Pancreas (tissue), 10 donors: ENCODE measurements at regions not wholly inside any gene's neighbourhood (a gene's known extent, or its start where the extent isn't known, plus 50 kb on each side); places are given as distances from the start of the nearest gene placed in this dataset.

Experiments used
- ATAC-seq, 4 donors: fragments of 200-7000 bp; cut with Tn5 transposase; one replicate each; pipeline versions ENCODE4 v1.8.0 to v1.9.1; 2020; ENCODE audit warnings: mild to moderate bottlenecking in 4 of 4, moderate library complexity in 4 of 4
- DNase-seq, 6 donors: peaks; one replicate each; pipeline ENCODE4 v3.0.0-alpha.2; 2020
- FAIRE-seq: peaks from 2 replicates; lab custom pipeline; 2012; peaks lifted over from hg19 to GRCh38; lab: Jason Lieb, UNC
- H3K27ac ChIP-seq, 4 donors: fragments of 200-600 bp; sonication (generic); 1 replicate in 3 of 4; 2 replicates in 1 of 4; pipeline versions ENCODE4 v1.5.0 to v1.8.0; 2020
- H3K27me3 ChIP-seq, 4 donors: fragments of 200-600 bp; one replicate each; pipeline ENCODE4 v1.8.0; 2021
- H3K36me3 ChIP-seq, 3 donors: fragments of 200-600 bp; sonication (generic) in 1 of 3; one replicate each; pipeline versions ENCODE4 v1.5.0 to v1.8.0; 2020 to 2021
- H3K4me1 ChIP-seq, 3 donors: fragments of 200-600 bp; one replicate each; pipeline ENCODE4 v1.8.0; 2021
- H3K4me3 ChIP-seq, 4 donors: fragments of 200-600 bp; sonication (generic) in 2 of 4; one replicate each; pipeline versions ENCODE4 v1.5.0 to v1.8.0; 2020 to 2021
- H3K9me3 ChIP-seq, 4 donors: fragments of 200-600 bp; one replicate each; pipeline ENCODE4 v1.8.0; 2021
- WGBS, 2 donors: extraction: QIAGEN DNeasy Blood & Tissue Kit; methylation state at CpG; one replicate each; pipeline ENCODE4 v1.1.7; 2013; 5-methylcytosine and 5-hydroxymethylcytosine counted together
- intact Hi-C, 3 donors: fragments of 100-400 bp; cut with DNase I; formaldehyde crosslinking; loops; one replicate each; pipeline versions ENCODE4 v1.11.1 to v1.14.2; 2022
- TF ChIP-seq, protein P1 (sequence below), 4 donors: fragments of 200-600 bp; sonication (generic) in 3 of 4; IDR thresholded peaks; one replicate each; pipeline versions ENCODE4 v1.5.0 to v1.8.0; 2021; ENCODE audit warnings: antibody characterized with exemption in 4 of 4
- donor health status: healthy with polysubstance abuse.
- donor health status: DM: no; HTN: no; CAD: no; lungs with moderate emphysema.
- donor health status: DM: no; HTN: no; CAD: no.
- donor health status: control.
- donor health status: control.
- donor health status: Bipolar disorder and iron deficiency.
- donor health status: DM: yes; HTN: yes; CAD: no.
- donor health status: DM: no; HTN: no; CAD: no.
- donor health status: DM: no; HTN: no; CAD: no.
- donor health status: DM: yes; HTN: yes; CAD: no.

DNA sequence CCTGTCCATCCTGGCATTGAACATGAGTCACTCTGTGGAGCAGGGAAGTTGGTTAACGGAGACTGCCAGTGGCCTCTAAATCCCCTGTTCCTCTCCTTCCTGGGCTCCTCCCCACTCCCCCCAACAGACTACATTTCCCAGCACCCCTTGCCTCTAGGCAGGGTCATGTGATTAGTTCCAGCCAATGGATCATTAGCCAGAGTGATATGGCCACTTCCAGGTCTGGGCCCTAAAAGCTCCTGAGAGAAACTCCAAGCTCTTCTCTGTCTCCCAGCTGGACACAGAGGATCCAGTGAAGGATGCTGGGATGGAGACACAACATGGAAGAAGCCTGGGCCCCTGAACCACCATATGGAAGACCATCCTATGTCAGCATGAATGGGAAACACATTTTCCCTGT, 54.4 kb upstream of the RFLNA start:
- DNase-seq (no peak), FAIRE-seq (no peak), ATAC-seq (no peak)
- no peaks in the 10 kb centered on the region for H3K4me1 ChIP-seq
- TF ChIP-seq, protein P1, sequence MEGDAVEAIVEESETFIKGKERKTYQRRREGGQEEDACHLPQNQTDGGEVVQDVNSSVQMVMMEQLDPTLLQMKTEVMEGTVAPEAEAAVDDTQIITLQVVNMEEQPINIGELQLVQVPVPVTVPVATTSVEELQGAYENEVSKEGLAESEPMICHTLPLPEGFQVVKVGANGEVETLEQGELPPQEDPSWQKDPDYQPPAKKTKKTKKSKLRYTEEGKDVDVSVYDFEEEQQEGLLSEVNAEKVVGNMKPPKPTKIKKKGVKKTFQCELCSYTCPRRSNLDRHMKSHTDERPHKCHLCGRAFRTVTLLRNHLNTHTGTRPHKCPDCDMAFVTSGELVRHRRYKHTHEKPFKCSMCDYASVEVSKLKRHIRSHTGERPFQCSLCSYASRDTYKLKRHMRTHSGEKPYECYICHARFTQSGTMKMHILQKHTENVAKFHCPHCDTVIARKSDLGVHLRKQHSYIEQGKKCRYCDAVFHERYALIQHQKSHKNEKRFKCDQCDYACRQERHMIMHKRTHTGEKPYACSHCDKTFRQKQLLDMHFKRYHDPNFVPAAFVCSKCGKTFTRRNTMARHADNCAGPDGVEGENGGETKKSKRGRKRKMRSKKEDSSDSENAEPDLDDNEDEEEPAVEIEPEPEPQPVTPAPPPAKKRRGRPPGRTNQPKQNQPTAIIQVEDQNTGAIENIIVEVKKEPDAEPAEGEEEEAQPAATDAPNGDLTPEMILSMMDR (IDR thresholded peaks at IDR 0.05) = no peak
- H3K27ac ChIP-seq = no peak overlapping the region
- intact Hi-C loops = no loop called here
- no peaks in the 10 kb centered on the region for H3K9me3 ChIP-seq
- 92 to 97% methylated on average over 1 of the region's 1 CpG for WGBS, 2 donors
- no peak overlapping the region for H3K4me3 ChIP-seq
- no peaks in the 10 kb centered on the region for H3K27me3 ChIP-seq
- H3K36me3 ChIP-seq = no peaks in the 10 kb centered on the region

DNA sequence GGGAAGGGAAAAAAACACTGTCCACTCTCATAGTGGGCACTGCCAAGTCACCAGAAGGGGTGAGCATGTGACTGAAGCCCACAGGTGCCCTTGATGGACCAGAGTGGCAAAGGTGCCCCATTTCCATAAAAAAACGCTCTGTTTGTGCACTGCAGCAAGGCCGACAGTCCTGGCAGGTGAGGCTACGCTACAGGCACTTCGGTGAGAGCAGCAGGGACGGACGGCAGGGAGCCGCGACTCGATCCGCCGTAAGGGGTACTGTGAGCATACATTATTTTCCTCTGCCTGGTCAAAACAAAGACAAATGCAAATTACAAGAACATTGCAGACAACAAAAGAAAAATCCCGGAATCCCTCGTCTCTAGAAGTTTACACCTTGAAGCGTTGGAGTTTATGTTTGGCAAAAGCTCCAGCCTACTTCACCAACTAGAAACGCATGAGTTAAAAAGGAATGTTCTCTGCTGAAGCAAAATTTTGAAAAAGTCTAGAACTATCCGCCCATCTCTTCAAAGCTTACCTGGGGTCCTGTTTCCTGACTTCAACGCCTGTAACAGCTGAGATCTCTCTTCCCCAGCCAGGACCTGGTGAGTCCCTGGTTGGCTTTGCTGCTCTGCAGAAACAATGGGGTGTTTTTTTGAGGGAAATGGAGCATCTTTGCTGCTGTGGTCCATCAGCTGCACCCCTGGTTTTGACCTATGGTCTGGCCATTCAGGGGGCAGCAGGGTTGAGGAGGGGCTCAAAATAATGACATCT, 52.9 kb upstream of the RFLNA start:
- DNase-seq (no peak), ATAC-seq (no peak), FAIRE-seq (no peak)
- 82 to 85% methylated on average over 17 of the region's 17 CpGs for WGBS, 2 donors
- Histone ChIP-seq H3K27ac (no peak overlapping the region), H3K4me1 (no peaks in the 10 kb centered on the region), H3K36me3 (no peaks in the 10 kb centered on the region), H3K4me3 (no peak overlapping the region), H3K9me3 (no peaks in the 10 kb centered on the region), H3K27me3 (no peaks in the 10 kb centered on the region)
- TF ChIP-seq, protein P1 (IDR thresholded peaks at IDR 0.05) = no peak
- intact Hi-C loops = no loop called here

DNA sequence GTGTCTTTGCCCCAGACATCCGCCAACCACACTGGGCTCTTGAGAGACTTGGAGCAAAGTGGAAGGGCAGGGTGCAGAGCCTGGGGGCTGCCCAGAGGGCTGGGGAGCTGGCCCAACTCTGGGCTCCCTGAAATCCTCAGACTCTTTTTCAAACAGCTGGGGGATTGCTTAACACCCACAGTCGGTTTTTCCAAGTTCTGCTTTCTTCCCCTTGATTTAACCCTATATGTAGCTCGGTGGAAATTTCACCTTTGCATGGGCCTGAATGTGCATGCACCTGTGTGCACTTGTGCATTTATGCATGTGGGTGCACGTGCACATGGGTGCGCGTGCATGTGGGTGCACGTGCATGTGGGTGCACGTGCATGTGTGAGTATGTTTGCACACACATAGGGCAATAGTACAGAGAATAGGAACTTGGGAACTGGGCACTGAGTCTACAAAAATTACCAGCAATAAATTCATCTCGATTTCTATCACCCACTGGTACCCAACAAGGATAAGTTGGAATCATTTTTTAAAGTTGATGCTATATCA, 52.3 kb upstream of the RFLNA start:
- ATAC-seq (no peak), FAIRE-seq (no peak), DNase-seq (no peak)
- Histone ChIP-seq H3K27ac (no peak overlapping the region), H3K4me3 (no peak overlapping the region), H3K27me3 (no peaks in the 10 kb centered on the region), H3K9me3 (no peaks in the 10 kb centered on the region), H3K36me3 (no peaks in the 10 kb centered on the region), H3K4me1 (no peaks in the 10 kb centered on the region)
- TF ChIP-seq, protein P1 (IDR thresholded peaks at IDR 0.05) = no peak
- intact Hi-C loops = no loop called here
- WGBS, 2 donors = 64 to 73% methylated on average over 9 of the region's 9 CpGs

DNA sequence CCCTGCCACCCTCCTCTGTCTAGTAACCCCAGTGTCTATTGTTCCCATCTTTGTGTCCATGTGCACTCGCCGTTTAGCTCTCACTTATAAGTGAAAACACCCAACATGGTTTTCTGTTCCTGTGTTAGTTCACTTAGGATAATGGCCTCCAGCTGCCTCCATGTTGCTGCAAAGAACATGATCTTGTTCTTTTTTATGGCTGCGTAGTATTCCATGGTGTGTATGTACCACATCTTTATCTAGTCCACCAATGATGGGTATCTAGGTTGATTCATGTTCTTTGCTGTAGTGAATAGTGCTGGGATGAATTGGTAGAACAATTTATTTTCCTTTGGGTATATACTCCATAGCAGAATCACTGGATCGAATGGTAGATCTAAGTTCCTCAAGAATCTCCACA, 51.0 kb upstream of the RFLNA start:
- Histone ChIP-seq H3K9me3 (no peaks in the 10 kb centered on the region), H3K4me1 (no peaks in the 10 kb centered on the region), H3K4me3 (no peak overlapping the region), H3K27ac (no peak overlapping the region), H3K36me3 (no peaks in the 10 kb centered on the region), H3K27me3 (no peaks in the 10 kb centered on the region)
- TF ChIP-seq, protein P1 (IDR thresholded peaks at IDR 0.05) = no peak
- intact Hi-C loops = no loop called here
- no peak for DNase-seq
- 95 to 98% methylated on average over 4 of the region's 4 CpGs for WGBS, 2 donors
- no peak for FAIRE-seq
- ATAC-seq = no peak
